ENCODE measurements at regions not wholly inside any gene's neighbourhood (a gene's known extent, or its start where the extent isn't known, plus 50 kb on each side); places are given as distances from the start of the nearest gene placed in this dataset.
A peak's percentile ranks its signal among the peaks of the same experiment; 100 is the strongest.

DNA sequence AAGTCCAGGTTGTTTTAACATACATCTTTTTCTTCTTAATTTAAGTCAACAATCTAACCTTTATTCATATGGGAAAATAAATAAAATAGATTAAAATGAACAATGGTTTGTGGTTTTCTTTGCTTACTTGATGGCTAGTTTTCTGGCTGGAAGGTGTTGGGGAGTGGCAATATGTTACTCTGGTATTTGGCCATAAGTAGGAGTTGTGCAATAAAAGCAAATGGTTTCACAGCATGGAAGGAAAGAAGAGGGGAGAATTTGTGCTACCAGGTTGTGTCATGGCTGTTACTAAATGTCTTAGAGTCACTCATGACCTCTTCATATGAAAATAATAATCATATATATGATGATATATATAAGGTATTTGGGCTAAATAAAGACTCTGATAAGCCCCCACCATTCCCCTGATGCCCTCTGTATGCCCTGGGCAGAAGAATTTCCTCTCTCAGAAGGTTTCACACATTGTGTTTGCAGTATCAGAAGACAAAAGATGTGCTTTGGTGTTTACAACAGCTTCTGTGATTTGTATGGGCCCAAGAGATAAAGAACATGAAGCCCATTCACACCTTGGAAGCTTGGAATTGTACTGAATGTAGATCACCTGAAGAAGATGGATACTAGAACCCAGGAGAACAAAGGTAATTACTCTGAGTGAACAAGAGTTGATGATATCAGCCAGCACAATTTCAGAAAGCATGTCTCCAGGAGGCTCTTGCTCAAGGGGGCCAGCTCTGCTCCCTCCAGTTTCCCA lies 160.9 kb downstream of the ALG10B start:
- TF ChIP-seq CREB1 (IDR thresholded peaks at IDR 0.05; ENCODE audit: low read depth) = no peak
- TF ChIP-seq CEBPB (IDR thresholded peaks at IDR 0.05) = peak; percentile 72; the same call in 1 of the 2 replicates

DNA sequence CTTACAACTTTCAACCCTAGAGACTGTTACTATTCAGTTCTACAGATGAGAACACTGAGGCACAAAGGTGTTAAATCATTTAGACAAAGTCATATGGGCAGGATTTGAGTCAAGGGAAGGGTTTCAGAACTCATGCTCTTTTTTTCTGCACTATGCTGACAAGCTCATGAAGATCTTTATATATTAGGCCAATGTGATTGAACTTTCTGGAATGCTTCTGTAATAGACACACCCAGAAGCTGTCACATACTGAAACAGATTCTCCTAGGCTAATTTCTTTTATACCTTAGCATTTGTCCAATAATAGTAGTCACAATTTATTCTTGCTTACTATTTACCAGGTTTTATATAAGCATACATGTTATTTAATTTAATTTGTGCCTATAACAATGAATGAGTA lies 164.0 kb downstream of the ALG10B start:
- TF ChIP-seq ZBTB7A (IDR thresholded peaks at IDR 0.05; ENCODE audit: low read depth) = no peak
- TF ChIP-seq CREB1 (IDR thresholded peaks at IDR 0.05; ENCODE audit: low read depth) = no peak
- TF ChIP-seq TEAD4 (IDR thresholded peaks at IDR 0.05) = no peak
- TF ChIP-seq TCF12 (IDR thresholded peaks at IDR 0.05; ENCODE audit: low read depth) = no peak
- TF ChIP-seq RAD21 (IDR thresholded peaks at IDR 0.05; ENCODE audit: low read depth) = no peak
- no peak for TF ChIP-seq EP300 (IDR thresholded peaks at IDR 0.05; ENCODE audit: borderline replicate concordance)

DNA sequence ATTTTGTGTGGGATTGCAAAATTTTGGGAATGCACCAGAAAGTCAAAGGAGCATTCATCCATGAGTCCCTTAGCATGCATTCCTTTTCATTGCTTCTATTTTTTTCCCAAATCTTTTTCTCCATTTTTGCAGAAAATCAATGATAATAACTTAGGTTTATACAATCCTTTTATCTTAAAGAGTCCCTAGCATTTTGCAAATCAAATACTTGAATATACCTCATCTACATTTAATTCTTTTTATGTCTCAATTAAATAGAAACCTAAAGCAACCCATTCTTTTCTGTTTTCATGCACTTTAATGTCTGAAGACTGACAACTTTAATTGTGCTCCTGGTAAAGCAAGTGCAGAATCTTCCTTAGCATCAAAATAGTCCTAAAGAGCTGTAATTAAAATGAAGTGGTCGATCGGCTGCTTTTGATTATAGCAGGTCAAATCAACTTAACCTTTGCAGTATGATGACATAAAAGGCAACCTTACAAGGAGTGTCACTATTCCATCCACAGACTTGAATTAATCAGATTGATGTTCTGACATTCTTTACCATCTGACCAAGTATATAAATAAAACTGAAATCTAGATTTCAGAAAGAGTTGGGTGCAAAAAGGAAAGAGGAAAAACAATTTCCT lies 168.4 kb downstream of the ALG10B start:
- TF ChIP-seq RAD21 (IDR thresholded peaks at IDR 0.05; ENCODE audit: low read depth) (no peak), TCF12 (IDR thresholded peaks at IDR 0.05; ENCODE audit: low read depth) (no peak), CREB1 (IDR thresholded peaks at IDR 0.05; ENCODE audit: low read depth) (no peak), TEAD4 (IDR thresholded peaks at IDR 0.05) (no peak), EP300 (IDR thresholded peaks at IDR 0.05; ENCODE audit: borderline replicate concordance) (no peak), ZBTB7A (IDR thresholded peaks at IDR 0.05; ENCODE audit: low read depth) (no peak), YY1 (IDR thresholded peaks at IDR 0.05; ENCODE audit: low read depth) (no peak), NFIC (IDR thresholded peaks at IDR 0.05) (no peak), CEBPB (IDR thresholded peaks at IDR 0.05) (no peak)
- TF ChIP-seq, protein P1, sequence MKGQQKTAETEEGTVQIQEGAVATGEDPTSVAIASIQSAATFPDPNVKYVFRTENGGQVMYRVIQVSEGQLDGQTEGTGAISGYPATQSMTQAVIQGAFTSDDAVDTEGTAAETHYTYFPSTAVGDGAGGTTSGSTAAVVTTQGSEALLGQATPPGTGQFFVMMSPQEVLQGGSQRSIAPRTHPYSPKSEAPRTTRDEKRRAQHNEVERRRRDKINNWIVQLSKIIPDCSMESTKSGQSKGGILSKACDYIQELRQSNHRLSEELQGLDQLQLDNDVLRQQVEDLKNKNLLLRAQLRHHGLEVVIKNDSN (IDR thresholded peaks at IDR 0.05) = no peak
- TF ChIP-seq, protein P2, sequence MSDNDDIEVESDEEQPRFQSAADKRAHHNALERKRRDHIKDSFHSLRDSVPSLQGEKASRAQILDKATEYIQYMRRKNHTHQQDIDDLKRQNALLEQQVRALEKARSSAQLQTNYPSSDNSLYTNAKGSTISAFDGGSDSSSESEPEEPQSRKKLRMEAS (IDR thresholded peaks at IDR 0.05) = no peak

DNA sequence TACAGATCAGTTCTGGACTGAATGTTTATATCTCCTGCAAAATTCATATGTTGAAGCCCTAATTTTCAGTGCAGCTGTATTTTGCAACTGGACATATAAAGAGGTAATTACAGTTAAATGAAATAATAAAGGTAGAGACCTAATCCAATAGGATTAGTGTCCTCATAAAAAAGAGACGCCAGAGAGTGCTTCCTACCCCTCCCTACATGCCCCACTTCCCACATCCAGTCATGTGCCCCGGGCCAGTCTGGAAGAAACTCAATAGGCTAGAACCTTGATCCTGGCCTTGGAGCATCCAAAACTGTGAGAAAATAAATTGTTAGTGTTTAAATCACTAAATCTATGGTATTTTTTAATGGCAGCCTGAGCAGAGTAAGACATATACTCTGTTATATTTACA lies 172.3 kb downstream of the ALG10B start:
- TF ChIP-seq, protein P3, sequence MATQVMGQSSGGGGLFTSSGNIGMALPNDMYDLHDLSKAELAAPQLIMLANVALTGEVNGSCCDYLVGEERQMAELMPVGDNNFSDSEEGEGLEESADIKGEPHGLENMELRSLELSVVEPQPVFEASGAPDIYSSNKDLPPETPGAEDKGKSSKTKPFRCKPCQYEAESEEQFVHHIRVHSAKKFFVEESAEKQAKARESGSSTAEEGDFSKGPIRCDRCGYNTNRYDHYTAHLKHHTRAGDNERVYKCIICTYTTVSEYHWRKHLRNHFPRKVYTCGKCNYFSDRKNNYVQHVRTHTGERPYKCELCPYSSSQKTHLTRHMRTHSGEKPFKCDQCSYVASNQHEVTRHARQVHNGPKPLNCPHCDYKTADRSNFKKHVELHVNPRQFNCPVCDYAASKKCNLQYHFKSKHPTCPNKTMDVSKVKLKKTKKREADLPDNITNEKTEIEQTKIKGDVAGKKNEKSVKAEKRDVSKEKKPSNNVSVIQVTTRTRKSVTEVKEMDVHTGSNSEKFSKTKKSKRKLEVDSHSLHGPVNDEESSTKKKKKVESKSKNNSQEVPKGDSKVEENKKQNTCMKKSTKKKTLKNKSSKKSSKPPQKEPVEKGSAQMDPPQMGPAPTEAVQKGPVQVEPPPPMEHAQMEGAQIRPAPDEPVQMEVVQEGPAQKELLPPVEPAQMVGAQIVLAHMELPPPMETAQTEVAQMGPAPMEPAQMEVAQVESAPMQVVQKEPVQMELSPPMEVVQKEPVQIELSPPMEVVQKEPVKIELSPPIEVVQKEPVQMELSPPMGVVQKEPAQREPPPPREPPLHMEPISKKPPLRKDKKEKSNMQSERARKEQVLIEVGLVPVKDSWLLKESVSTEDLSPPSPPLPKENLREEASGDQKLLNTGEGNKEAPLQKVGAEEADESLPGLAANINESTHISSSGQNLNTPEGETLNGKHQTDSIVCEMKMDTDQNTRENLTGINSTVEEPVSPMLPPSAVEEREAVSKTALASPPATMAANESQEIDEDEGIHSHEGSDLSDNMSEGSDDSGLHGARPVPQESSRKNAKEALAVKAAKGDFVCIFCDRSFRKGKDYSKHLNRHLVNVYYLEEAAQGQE (IDR thresholded peaks at IDR 0.05; ENCODE audit: low read depth) = no peak
- no peak for TF ChIP-seq TEAD4 (IDR thresholded peaks at IDR 0.05)
- no peak for TF ChIP-seq ZBTB7A (IDR thresholded peaks at IDR 0.05; ENCODE audit: low read depth)
- no peak for TF ChIP-seq YY1 (IDR thresholded peaks at IDR 0.05; ENCODE audit: low read depth)

DNA sequence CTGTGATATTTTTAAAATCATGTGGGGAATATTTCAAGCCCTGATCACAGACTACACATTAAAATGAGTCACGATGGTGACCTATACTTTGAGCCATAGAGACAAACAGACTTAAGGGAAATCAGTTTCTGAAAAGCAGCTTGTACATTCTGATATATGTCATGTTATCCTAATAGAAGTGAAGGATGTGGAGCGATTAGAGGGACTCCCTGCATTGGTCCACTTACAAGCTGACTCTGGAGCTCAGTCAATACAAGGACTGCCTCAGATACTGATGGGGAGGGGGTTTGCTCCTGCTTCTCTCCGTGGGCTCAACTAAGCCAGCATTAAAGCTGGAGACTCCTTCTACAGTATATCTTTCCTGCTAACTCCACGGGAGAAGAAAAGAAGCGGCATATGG lies 173.5 kb downstream of the ALG10B start:
- no peak for TF ChIP-seq RAD21 (IDR thresholded peaks at IDR 0.05; ENCODE audit: low read depth)
- TF ChIP-seq ZBTB7A (IDR thresholded peaks at IDR 0.05; ENCODE audit: low read depth) = no peak
- TF ChIP-seq, protein P2 (IDR thresholded peaks at IDR 0.05) = no peak
- TF ChIP-seq TAF1 (IDR thresholded peaks at IDR 0.05; ENCODE audit: low read depth) = no peak
- no peak for TF ChIP-seq FOXM1 (IDR thresholded peaks at IDR 0.05; ENCODE audit: borderline replicate concordance, low read depth)
- no peak for TF ChIP-seq CREB1 (IDR thresholded peaks at IDR 0.05; ENCODE audit: low read depth)
- no peak for TF ChIP-seq EGR1 (IDR thresholded peaks at IDR 0.05)

DNA sequence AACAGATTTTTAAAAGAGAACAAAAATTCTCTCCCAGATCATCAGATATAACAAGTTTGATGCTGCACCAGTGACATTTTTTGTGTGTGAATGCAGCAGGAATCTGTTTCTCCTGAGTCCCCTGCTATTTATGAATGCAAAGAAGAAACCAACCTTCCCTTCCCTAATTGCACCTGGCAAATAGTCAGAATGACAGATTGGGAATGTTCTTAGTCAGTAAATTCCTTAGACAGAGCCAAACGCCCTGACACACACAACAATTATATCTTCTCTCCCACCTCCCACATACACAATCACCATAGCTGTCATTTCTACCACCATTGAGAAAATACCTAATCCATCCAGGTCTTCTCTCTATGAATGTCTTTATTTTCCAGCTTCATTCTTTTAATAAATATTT lies 174.4 kb downstream of the ALG10B start:
- TF ChIP-seq, protein P3 (IDR thresholded peaks at IDR 0.05; ENCODE audit: low read depth) = no peak
- TF ChIP-seq CREB1 (IDR thresholded peaks at IDR 0.05; ENCODE audit: low read depth) (no peak), EP300 (IDR thresholded peaks at IDR 0.05; ENCODE audit: borderline replicate concordance) (no peak), RAD21 (IDR thresholded peaks at IDR 0.05; ENCODE audit: low read depth) (no peak), FOXM1 (IDR thresholded peaks at IDR 0.05; ENCODE audit: borderline replicate concordance, low read depth) (no peak), TEAD4 (IDR thresholded peaks at IDR 0.05) (no peak), CEBPB (IDR thresholded peaks at IDR 0.05) (no peak)
- TF ChIP-seq, protein P1 (IDR thresholded peaks at IDR 0.05) = no peak
